22Rv1 (cell line): ENCODE measurements at regions not wholly inside any gene's neighbourhood (a gene's known extent, or its start where the extent isn't known, plus 50 kb on each side); places are given as distances from the start of the nearest gene placed in this dataset.

Experiments
- CTCF ChIP-seq: fragments of 450-650 bp; IDR thresholded peaks from 2 replicates; pipeline ENCODE4 v1.5.1; 2017; ENCODE audit warnings: mild to moderate bottlenecking
- ZFX ChIP-seq: fragments of 450-650 bp; IDR thresholded peaks from 2 replicates; pipeline ENCODE4 v1.6.1; 2017; ENCODE audit warnings: antibody characterized with exemption, borderline replicate concordance

GRCh38 chr2:234792621-234793022 lies 159.2 kb upstream of the SH3BP4 start:
- TF ChIP-seq CTCF (no peak), ZFX (no peak)
